Neural crest cell (in vitro differentiated cells): ENCODE measurements at regions not wholly inside any gene's neighbourhood (a gene's known extent, or its start where the extent isn't known, plus 50 kb on each side); places are given as distances from the start of the nearest gene placed in this dataset.

Experiments used
- DNase-seq: peaks from one replicate; pipeline ENCODE4 v3.0.0; 2021; ENCODE audit warnings: low read depth, mixed read lengths, low spot score
- H3K27ac Mint-ChIP-seq: one replicate; pipeline ENCODE4 v1.8.0; 2021; ENCODE audit warnings: mild to moderate bottlenecking, mixed read lengths; ENCODE audit not compliant: unreplicated experiment
- H3K27me3 Mint-ChIP-seq: 2 replicates; pipeline ENCODE4 v1.8.0; 2021; ENCODE audit warnings: low read depth, mild to moderate bottlenecking, mixed read lengths
- H3K36me3 Mint-ChIP-seq: 2 replicates; pipeline ENCODE4 v1.8.0; 2021; ENCODE audit warnings: low read depth, mild to moderate bottlenecking, mixed read lengths
- H3K4me1 Mint-ChIP-seq: 2 replicates; pipeline ENCODE4 v1.8.0; 2021; ENCODE audit warnings: mixed read lengths
- H3K4me3 Mint-ChIP-seq: one replicate; pipeline ENCODE4 v1.8.0; 2021; ENCODE audit warnings: mild to moderate bottlenecking, mixed read lengths
- H3K9me3 Mint-ChIP-seq: 2 replicates; pipeline ENCODE4 v1.8.0; 2021; ENCODE audit warnings: mixed read lengths
- TF ChIP-seq, protein P1 (sequence below): fragments of 200-600 bp; sonication (generic); conservative IDR thresholded peaks from 2 replicates; pipeline ENCODE4 v1.5.0; 2021; ENCODE audit warnings: antibody characterized with exemption, mild to moderate bottlenecking

DNA sequence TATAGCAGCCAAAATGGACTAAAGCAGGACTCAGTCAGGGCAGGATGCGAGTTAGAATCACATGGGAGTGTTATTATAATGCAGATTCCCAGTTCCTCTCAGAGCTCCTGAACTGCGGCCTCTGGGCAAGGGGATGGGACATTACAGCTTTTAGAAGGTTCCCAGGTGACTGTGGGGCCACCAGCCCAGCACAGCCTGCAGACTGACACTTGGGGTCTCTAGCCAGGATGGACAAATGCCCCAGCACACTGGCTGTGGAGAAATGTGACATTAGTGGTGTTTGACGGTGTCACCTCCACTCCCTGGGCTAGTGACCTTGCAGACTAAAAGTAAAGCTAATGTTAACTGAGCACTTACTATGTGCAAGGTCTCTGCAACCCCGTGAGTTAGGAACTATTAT, 238.0 kb upstream of the HS6ST1 start:
- Mint-ChIP-seq H3K27me3 (peaks cover 9% of the 10 kb centered on the region), H3K4me1 (peaks cover 31% of the 10 kb centered on the region), H3K27ac (no peak overlapping the region), H3K36me3 (no peaks in the 10 kb centered on the region), H3K9me3 (no peaks in the 10 kb centered on the region), H3K4me3 (no peak overlapping the region)
- no peak for DNase-seq
- TF ChIP-seq, protein P1, sequence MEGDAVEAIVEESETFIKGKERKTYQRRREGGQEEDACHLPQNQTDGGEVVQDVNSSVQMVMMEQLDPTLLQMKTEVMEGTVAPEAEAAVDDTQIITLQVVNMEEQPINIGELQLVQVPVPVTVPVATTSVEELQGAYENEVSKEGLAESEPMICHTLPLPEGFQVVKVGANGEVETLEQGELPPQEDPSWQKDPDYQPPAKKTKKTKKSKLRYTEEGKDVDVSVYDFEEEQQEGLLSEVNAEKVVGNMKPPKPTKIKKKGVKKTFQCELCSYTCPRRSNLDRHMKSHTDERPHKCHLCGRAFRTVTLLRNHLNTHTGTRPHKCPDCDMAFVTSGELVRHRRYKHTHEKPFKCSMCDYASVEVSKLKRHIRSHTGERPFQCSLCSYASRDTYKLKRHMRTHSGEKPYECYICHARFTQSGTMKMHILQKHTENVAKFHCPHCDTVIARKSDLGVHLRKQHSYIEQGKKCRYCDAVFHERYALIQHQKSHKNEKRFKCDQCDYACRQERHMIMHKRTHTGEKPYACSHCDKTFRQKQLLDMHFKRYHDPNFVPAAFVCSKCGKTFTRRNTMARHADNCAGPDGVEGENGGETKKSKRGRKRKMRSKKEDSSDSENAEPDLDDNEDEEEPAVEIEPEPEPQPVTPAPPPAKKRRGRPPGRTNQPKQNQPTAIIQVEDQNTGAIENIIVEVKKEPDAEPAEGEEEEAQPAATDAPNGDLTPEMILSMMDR = no peak

DNA sequence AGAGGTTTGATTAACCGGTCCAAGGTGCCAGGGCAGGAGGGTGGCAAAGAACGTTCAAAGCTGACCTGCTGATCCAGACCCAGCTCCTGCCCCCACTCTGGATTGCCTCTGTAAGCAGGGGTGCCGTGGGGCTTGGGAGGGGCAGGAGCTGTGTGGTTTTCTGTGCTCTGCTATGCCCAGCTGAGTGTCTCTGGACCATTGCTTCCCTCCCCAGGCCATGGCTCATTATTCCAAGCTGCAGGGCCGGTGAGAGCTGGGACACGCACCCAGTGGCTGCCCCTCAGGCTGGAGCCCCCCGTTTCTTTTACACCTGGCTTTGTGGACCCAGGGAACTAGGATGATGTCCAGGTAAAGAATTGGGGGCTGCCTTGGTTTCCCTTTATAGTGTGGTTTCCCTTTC, 238.4 kb upstream of the HS6ST1 start:
- no peaks in the 10 kb centered on the region for H3K9me3 Mint-ChIP-seq
- H3K4me1 Mint-ChIP-seq = peaks cover 31% of the 10 kb centered on the region
- peaks cover 9% of the 10 kb centered on the region for H3K27me3 Mint-ChIP-seq

DNA sequence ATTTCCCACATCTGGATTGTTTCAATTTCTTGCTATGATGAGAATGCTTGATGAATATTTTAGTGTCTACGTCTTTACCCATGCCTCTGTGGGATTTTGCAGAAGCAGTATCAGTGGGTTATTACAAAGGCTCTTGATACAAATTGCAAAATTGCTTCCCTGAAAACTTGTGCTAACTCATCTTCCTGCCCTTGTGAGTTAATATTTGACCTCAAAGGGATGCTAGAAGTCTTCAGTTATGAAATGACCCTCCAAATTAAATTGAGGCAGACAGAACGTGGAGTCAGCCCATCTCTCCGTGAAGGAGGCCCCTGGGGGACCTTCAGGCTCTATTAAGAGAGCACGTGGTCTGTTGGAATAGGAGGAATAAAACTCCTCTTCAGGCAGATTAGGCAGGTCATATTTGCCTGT, 239.2 kb upstream of the HS6ST1 start:
- H3K36me3 Mint-ChIP-seq = no peaks in the 10 kb centered on the region
- no peak overlapping the region for H3K27ac Mint-ChIP-seq
- DNase-seq = no peak
- H3K4me1 Mint-ChIP-seq = peaks cover 31% of the 10 kb centered on the region
- TF ChIP-seq, protein P1 = no peak
- no peak overlapping the region for H3K4me3 Mint-ChIP-seq
- no peaks in the 10 kb centered on the region for H3K9me3 Mint-ChIP-seq
- H3K27me3 Mint-ChIP-seq = peaks cover 9% of the 10 kb centered on the region

More for the DNA sequence above, 238.4 kb upstream of the HS6ST1 start:
- Mint-ChIP-seq H3K36me3 (no peaks in the 10 kb centered on the region), H3K27ac (no peak overlapping the region), H3K4me3 (no peak overlapping the region)
- TF ChIP-seq, protein P1 = no peak
- no peak for DNase-seq

DNA sequence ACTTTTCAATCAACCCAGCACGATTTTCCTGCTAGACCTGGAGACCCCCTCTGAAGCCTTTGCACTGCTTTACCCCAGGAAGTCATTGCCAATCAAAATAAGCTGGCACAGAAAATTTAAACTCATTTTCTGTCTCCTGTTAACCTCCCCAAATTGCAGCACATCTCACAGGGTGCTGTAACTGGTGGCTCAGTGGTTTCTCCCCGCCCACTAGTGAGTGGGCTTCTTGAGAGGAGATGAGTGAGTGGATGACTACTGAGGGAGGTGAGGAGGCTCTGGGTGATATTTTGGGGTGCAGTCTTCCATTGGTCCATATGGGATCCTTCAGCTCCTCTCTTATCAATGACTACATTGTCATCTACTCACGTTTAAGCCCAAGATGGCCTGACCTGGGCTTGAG, 239.8 kb upstream of the HS6ST1 start:
- no peak for DNase-seq
- H3K36me3 Mint-ChIP-seq = no peaks in the 10 kb centered on the region
- H3K4me3 Mint-ChIP-seq = no peak overlapping the region
- TF ChIP-seq, protein P1 = no peak
- H3K4me1 Mint-ChIP-seq = peaks cover 31% of the 10 kb centered on the region
- H3K9me3 Mint-ChIP-seq = no peaks in the 10 kb centered on the region
- H3K27ac Mint-ChIP-seq = no peak overlapping the region
- peaks cover 9% of the 10 kb centered on the region for H3K27me3 Mint-ChIP-seq

DNA sequence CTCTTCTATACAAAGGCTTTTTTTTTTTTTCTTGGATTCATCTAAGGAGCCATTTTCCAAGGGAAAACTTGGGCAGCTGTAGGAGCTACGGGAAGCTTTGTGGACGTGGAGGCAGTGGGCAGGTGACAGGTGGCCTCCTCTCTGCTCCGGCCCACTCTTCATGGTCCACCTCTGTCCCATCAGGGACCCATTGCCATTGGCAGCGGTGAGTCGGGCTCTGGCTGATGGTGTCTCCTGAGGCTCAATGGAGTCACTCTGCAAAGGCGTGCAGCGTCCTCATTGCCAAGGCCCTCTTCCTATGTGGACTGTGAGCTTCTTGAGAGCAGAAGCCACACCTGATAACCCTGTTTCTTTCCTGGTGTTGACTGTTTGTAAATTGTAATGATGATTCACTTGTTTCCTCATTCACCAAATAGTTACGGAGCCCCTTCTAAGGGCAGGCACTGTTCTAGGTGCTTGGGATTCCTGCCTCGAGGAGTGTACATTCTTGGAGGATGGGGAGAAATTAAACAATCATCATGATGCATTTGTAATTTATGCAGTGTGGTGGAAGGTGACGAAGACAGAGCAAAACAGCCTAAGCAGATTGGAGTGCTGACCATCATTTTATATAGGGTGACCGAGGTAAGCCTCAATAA, 240.3 kb upstream of the HS6ST1 start:
- TF ChIP-seq, protein P1 = no peak
- DNase-seq = no peak
- peaks cover 28% of the 10 kb centered on the region for H3K4me1 Mint-ChIP-seq
- H3K27ac Mint-ChIP-seq = no peak overlapping the region
- H3K4me3 Mint-ChIP-seq = no peak overlapping the region
- H3K27me3 Mint-ChIP-seq = peaks cover 9% of the 10 kb centered on the region
- H3K9me3 Mint-ChIP-seq = no peaks in the 10 kb centered on the region
- no peaks in the 10 kb centered on the region for H3K36me3 Mint-ChIP-seq
